ENCODE measurements at regions not wholly inside any gene's neighbourhood (a gene's known extent, or its start where the extent isn't known, plus 50 kb on each side); places are given as distances from the start of the nearest gene placed in this dataset.

DNA sequence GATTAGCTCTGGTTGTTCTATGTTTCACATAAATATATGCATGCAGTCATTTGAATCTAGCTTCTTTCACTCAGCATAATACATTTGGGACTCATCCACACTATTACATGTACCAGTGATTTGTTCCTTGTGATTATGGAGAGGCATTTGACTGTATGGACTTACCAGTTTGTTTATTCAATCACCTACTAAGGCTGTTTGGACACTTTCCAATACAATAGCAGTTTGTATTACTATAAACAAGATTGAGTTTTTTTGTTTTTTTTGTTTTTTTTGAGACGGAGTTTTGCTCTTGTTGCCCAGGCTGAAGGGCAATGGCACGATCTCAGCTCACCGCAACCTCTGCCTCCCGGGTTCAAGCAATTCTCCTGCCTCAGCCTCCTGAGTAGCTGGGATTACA is 109.8 kb upstream of the DST start:
- no peak for TF ChIP-seq CTCF (IDR thresholded peaks at IDR 0.05; ENCODE audit: insufficient read depth, low read depth, low read length)
- TF ChIP-seq EZH2 (IDR thresholded peaks at IDR 0.05; ENCODE audit: insufficient read depth, low read length) = no peak

All from astrocyte (in vitro differentiated cells and primary cell).